ENCODE measurements at regions not wholly inside any gene's neighbourhood (a gene's known extent, or its start where the extent isn't known, plus 50 kb on each side); places are given as distances from the start of the nearest gene placed in this dataset.

DNA sequence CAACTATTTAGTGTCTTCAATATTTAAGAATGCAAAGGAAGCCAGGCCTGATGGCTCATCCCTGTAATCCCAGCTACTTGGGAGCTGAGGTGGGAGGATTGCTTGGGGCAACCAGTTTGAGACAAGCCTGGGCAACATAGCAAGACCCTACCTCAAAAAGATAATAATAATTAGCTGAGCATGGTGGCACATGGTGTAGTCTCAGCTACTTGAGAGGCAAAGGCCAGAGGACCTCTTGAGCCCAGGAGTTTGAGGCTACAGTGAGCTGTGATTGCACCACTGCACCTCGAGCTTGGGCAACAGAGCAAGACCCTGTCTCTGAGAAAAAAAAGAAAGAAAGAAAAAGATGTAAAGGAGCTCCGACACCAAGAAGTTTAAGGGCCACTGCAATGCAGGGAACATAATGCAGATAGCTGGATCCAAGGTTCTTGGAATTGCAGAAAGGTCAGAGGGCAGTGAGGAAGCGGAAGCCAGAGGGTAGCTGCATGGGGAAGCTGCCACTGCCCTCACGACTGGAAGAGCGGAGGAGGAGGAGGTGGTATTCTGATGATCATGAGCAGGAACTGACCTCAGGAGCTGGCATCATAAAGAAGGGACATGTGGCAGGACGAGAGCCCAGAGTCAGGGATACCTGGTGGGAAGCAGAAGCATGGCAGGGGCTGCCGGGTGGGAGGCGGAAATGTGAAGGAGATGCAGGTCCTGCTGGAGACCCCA lies 60.2 kb upstream of the PODXL start:
- Histone ChIP-seq H2AFZ (ENCODE audit: low read depth, low read length) (no peak overlapping the region), H3K4me2 (ENCODE audit: insufficient read depth, low read length) (no peak overlapping the region), H3K27ac (ENCODE audit: extremely low read depth, low read depth, low read length) (no peak overlapping the region), H4K20me1 (replicated peaks; ENCODE audit: control insufficient read depth, insufficient read depth, low read length) (no peaks in the 10 kb centered on the region), H3K27me3 (ENCODE audit: control insufficient read depth in 2 of 2, insufficient read depth in 2 of 2, low read length in 2 of 2) (peaks cover 22 to 59% of the 10 kb centered on the region in 2 experiments), H3K79me2 (ENCODE audit: control insufficient read depth, insufficient read depth, low read length) (no peaks in the 10 kb centered on the region), H3K9me3 (replicated peaks; ENCODE audit: control insufficient read depth, insufficient read depth, low read depth, low read length) (no peaks in the 10 kb centered on the region), H3K36me3 (ENCODE audit: control insufficient read depth, insufficient read depth, low read length) (no peaks in the 10 kb centered on the region), H3K4me1 (replicated peaks in 1 of 2; ENCODE audit: control insufficient read depth in 2 of 2, insufficient read depth in 2 of 2, low read length in 2 of 2) (peaks cover 0 to 19% of the 10 kb centered on the region in 2 experiments; a peak in 2 of 5 replicates), H3K9ac (ENCODE audit: insufficient read depth in 1 of 2, low read depth in 2 of 2, low read length in 2 of 2) (no peak overlapping the region), H3K4me3 (no peak overlapping the region), H3K9me1 (ENCODE audit: control insufficient read depth, insufficient read depth, low read length) (no peaks in the 10 kb centered on the region)
- no TSS peak for BruUV-seq (replicated peaks)
- no peak for ATAC-seq
- no peak for TF ChIP-seq NEUROD1 (IDR thresholded peaks at IDR 0.05; ENCODE audit: borderline replicate concordance, low read depth, low read length, partially characterized antibody)
- TF ChIP-seq, protein P1, sequence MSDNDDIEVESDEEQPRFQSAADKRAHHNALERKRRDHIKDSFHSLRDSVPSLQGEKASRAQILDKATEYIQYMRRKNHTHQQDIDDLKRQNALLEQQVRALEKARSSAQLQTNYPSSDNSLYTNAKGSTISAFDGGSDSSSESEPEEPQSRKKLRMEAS (CRISPR knock-in tag; IDR thresholded peaks at IDR 0.05) = 0 out of 2 replicates have a peak, but pooled peaks have one; percentile 23
- TF ChIP-seq ATF7 (IDR thresholded peaks at IDR 0.05) = no peak
- TF ChIP-seq KAT7 (CRISPR knock-in tag; IDR thresholded peaks at IDR 0.05; ENCODE audit: borderline replicate concordance) = no peak
- TF ChIP-seq, protein P2, sequence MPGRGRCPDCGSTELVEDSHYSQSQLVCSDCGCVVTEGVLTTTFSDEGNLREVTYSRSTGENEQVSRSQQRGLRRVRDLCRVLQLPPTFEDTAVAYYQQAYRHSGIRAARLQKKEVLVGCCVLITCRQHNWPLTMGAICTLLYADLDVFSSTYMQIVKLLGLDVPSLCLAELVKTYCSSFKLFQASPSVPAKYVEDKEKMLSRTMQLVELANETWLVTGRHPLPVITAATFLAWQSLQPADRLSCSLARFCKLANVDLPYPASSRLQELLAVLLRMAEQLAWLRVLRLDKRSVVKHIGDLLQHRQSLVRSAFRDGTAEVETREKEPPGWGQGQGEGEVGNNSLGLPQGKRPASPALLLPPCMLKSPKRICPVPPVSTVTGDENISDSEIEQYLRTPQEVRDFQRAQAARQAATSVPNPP (IDR thresholded peaks at IDR 0.05; ENCODE audit: borderline replicate concordance, insufficient read depth, insufficient read length) = no peak
- TF ChIP-seq GTF2A2 (tag; IDR thresholded peaks at IDR 0.05) = no peak
- TF ChIP-seq POLR3G (IDR thresholded peaks at IDR 0.05; ENCODE audit: extremely low read depth, insufficient read length, insufficient replicate concordance) = no peak
- TF ChIP-seq ZNF121 (CRISPR knock-in tag; conservative IDR thresholded peaks at IDR 0.05) = peak; percentile 59
- 0 out of 2 replicates have a peak, but pooled peaks have one; percentile 56 for TF ChIP-seq FOXP1 (CRISPR knock-in tag; IDR thresholded peaks at IDR 0.05)
- TF ChIP-seq, protein P3, sequence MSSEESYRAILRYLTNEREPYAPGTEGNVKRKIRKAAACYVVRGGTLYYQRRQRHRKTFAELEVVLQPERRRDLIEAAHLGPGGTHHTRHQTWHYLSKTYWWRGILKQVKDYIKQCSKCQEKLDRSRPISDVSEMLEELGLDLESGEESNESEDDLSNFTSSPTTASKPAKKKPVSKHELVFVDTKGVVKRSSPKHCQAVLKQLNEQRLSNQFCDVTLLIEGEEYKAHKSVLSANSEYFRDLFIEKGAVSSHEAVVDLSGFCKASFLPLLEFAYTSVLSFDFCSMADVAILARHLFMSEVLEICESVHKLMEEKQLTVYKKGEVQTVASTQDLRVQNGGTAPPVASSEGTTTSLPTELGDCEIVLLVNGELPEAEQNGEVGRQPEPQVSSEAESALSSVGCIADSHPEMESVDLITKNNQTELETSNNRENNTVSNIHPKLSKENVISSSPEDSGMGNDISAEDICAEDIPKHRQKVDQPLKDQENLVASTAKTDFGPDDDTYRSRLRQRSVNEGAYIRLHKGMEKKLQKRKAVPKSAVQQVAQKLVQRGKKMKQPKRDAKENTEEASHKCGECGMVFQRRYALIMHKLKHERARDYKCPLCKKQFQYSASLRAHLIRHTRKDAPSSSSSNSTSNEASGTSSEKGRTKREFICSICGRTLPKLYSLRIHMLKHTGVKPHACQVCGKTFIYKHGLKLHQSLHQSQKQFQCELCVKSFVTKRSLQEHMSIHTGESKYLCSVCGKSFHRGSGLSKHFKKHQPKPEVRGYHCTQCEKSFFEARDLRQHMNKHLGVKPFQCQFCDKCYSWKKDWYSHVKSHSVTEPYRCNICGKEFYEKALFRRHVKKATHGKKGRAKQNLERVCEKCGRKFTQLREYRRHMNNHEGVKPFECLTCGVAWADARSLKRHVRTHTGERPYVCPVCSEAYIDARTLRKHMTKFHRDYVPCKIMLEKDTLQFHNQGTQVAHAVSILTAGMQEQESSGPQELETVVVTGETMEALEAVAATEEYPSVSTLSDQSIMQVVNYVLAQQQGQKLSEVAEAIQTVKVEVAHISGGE (CRISPR knock-in tag; IDR thresholded peaks at IDR 0.05) = no peak
- TF ChIP-seq PTRF (tag; IDR thresholded peaks at IDR 0.05) = no peak
- no peak for TF ChIP-seq ZNF561 (CRISPR knock-in tag; conservative IDR thresholded peaks at IDR 0.05)
- TF ChIP-seq XRCC3 (IDR thresholded peaks at IDR 0.05) = no peak
- no peak for TF ChIP-seq ZBTB7A (IDR thresholded peaks at IDR 0.05; ENCODE audit: borderline replicate concordance, control insufficient read depth, low read depth, low read length)
- TF ChIP-seq STAG1 (CRISPR knock-in tag; IDR thresholded peaks at IDR 0.05; ENCODE audit: borderline replicate concordance) = no peak
- TF ChIP-seq E2F3 (CRISPR knock-in tag; IDR thresholded peaks at IDR 0.05) = no peak
- TF ChIP-seq TFAM (CRISPR knock-in tag; conservative IDR thresholded peaks at IDR 0.05) = no peak
- no peak for TF ChIP-seq TCFL5 (CRISPR knock-in tag; conservative IDR thresholded peaks at IDR 0.05)
- FAIRE-seq = no peak
- in situ Hi-C loops (cut with MboI) = no loop called here
- 2% methylated on average over 8 of the region's 8 CpGs for WGBS (ENCODE audit: insufficient coverage, low coverage, missing lambda C conversion rate)
- DNase-seq (ENCODE audit: extremely low read depth in 1 of 4, low spot score in 3 of 4) = no peak
- POLR2A ChIA-PET = interaction anchor here (1.1 kb wide), 1 partner anchor 113 kb away, joined by 3 read pairs; no protein-coding TSS in a partner anchor
- intact Hi-C loops (cut with micrococcal nuclease) = no loop called here
- CTCF ChIA-PET (ENCODE audit: low intra/inter-chr PET ratio) = no interaction called here
